Keratinocyte (primary cell): ENCODE measurements at regions not wholly inside any gene's neighbourhood (a gene's known extent, or its start where the extent isn't known, plus 50 kb on each side); places are given as distances from the start of the nearest gene placed in this dataset.

Experiments used
- DNase-seq: peaks from one replicate; pipeline ENCODE4 v3.0.0-alpha.2; 2011; ENCODE audit warnings: low read depth, missing footprints, low spot score
- FAIRE-seq: peaks from 2 replicates; lab custom pipeline; 2011; peaks lifted over from hg19 to GRCh38; lab: Jason Lieb, UNC
- H2AFZ ChIP-seq: 2 replicates; pipeline ENCODE4 v1.6.0; 2012; ENCODE audit warnings: low read length, control low read depth, inconsistent platforms; ENCODE audit not compliant: control insufficient read depth
- H3K27ac ChIP-seq: 2 replicates; pipeline ENCODE4 v1.5.1; 2011; ENCODE audit warnings: low read length; ENCODE audit not compliant: control insufficient read depth, insufficient read depth
- H3K27me3 ChIP-seq: 3 replicates; pipeline ENCODE4 v1.6.0; 2011; ENCODE audit warnings: low read length; ENCODE audit not compliant: control insufficient read depth, insufficient read depth; ENCODE audit errors: extremely low read depth
- H3K36me3 ChIP-seq, 2 experiments: 2 replicates in 1 of 2; 3 replicates in 1 of 2; pipeline ENCODE4 v1.5.1; 2011; ENCODE audit warnings: low read length in 2 of 2, mild to moderate bottlenecking in 1 of 2; ENCODE audit not compliant: control insufficient read depth in 2 of 2, insufficient read depth in 2 of 2; ENCODE audit errors: extremely low read depth in 1 of 2
- H3K4me1 ChIP-seq: 3 replicates; pipeline ENCODE4 v1.5.1; 2011; ENCODE audit warnings: low read length; ENCODE audit not compliant: control insufficient read depth, insufficient read depth; ENCODE audit errors: extremely low read depth
- H3K4me2 ChIP-seq: 3 replicates; pipeline ENCODE4 v1.6.0; 2011; ENCODE audit warnings: low read depth, low read length; ENCODE audit not compliant: control insufficient read depth, insufficient read depth; ENCODE audit errors: extremely low read depth
- H3K4me3 ChIP-seq, 3 experiments: fragments of 200-600 bp in 1 of 3; sonication (generic) in 1 of 3; 2 replicates in 2 of 3; 3 replicates in 1 of 3; pipeline ENCODE4 v1.5.1; 2011 to 2016; ENCODE audit warnings: low read length in 3 of 3, mild to moderate bottlenecking in 3 of 3, control low read depth in 2 of 3, inconsistent platforms in 1 of 3, low read depth in 1 of 3, mixed read lengths in 1 of 3, mixed run types in 1 of 3, moderate library complexity in 1 of 3; ENCODE audit not compliant: control insufficient read depth in 2 of 3, insufficient read depth in 2 of 3; ENCODE audit errors: extremely low read depth in 1 of 3
- H3K79me2 ChIP-seq: 2 replicates; pipeline ENCODE4 v1.6.0; 2012; ENCODE audit warnings: low read length; ENCODE audit not compliant: control insufficient read depth, insufficient read depth
- H3K9ac ChIP-seq: 3 replicates; pipeline ENCODE4 v1.6.0; 2011; ENCODE audit warnings: low read length; ENCODE audit not compliant: control insufficient read depth, insufficient read depth; ENCODE audit errors: extremely low read depth
- H3K9me1 ChIP-seq: 3 replicates; pipeline ENCODE4 v1.6.0; 2011; ENCODE audit warnings: low read length; ENCODE audit not compliant: control insufficient read depth, insufficient read depth; ENCODE audit errors: extremely low read depth
- H3K9me3 ChIP-seq: 2 replicates; pipeline ENCODE4 v1.5.1; 2012; ENCODE audit warnings: low read depth, low read length; ENCODE audit not compliant: control insufficient read depth
- H4K20me1 ChIP-seq: 3 replicates; pipeline ENCODE4 v1.6.0; 2011; ENCODE audit warnings: low read length; ENCODE audit not compliant: control insufficient read depth, insufficient read depth; ENCODE audit errors: extremely low read depth
- EZH2 ChIP-seq: IDR thresholded peaks from one replicate; pipeline ENCODE4 v1.6.1; 2012; ENCODE audit warnings: inconsistent platforms, mild to moderate bottlenecking, low read length, moderate library complexity
- dilution Hi-C: fragments of 300-500 bp; cut with MboI; formaldehyde crosslinking; loops from one replicate; pipeline ENCODE4 v1.7.0; 2020; ENCODE audit warnings: low sequenced_read_pairs; ENCODE audit not compliant: extremely low pct_ligation_motif_present
- TF ChIP-seq, protein P1 (sequence below), 3 experiments: IDR thresholded peaks in 1 of 3; conservative IDR thresholded peaks in 1 of 3; optimal IDR thresholded peaks in 1 of 3; 2 replicates in 2 of 3; 3 replicates in 1 of 3; pipeline versions ENCODE3 to v1.5.1; 2011; ENCODE audit warnings: low read length in 3 of 3, mild to moderate bottlenecking in 3 of 3, moderate library complexity in 2 of 3, control low read depth in 1 of 3, inconsistent platforms in 1 of 3; ENCODE audit not compliant: insufficient read depth in 2 of 3; ENCODE audit errors: extremely low read depth in 1 of 3

DNA sequence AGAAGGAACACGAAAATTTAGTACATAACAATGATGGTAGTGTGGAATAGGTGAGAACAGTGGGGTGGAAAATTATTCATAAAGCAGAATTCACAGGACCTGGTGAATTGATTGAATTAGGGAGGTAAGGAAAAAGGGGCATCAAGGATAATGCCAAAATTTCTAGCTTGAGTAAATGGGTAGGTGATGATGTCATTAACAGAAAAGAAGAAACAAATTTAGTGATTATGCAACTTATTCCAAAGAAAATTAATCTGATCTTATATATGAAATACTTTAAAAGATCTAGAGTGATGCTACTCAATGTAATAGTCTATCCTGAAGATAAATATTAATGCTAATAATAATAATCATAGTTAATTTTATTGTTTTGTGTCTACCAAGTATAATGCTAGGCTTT, 544.6 kb upstream of the LMCD1 start:
- dilution Hi-C loops, result no loop called here
- no peaks in the 10 kb centered on the region for H3K9me3 ChIP-seq
- no peak overlapping the region for H3K27ac ChIP-seq
- no peaks in the 10 kb centered on the region for H3K4me1 ChIP-seq
- H3K36me3 ChIP-seq, result no peaks in the 10 kb centered on the region
- no peak overlapping the region for H3K4me2 ChIP-seq
- no peaks in the 10 kb centered on the region for H3K27me3 ChIP-seq
- no peaks in the 10 kb centered on the region for H3K79me2 ChIP-seq
- no peaks in the 10 kb centered on the region for H3K9me1 ChIP-seq
- FAIRE-seq (no peak), DNase-seq (no peak)
- no peak overlapping the region for H3K4me3 ChIP-seq
- no peak for TF ChIP-seq EZH2
- no peak overlapping the region for H3K9ac ChIP-seq
- no peaks in the 10 kb centered on the region for H4K20me1 ChIP-seq
- H2AFZ ChIP-seq, result no peak overlapping the region

DNA sequence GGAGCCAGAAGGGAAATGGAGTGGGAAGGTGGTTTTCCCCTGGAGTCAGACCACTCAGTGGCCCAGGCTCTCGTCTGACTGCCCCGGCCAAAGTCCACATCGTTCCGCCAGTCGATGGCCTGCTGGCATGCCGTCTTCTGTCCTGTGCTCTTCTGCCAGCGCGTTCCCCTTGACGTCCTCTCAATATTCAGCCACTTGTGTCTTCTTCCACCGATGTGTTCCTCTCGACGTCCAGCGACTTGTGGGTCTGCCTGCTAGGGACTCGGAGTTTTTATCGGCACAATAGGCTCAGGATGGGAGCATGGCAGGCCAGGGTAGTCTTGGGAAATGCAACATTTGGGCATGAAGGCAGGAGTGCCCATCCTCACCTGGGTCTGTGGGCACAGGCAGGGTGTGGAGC, 542.5 kb upstream of the LMCD1 start:
- Histone ChIP-seq H3K4me3 (no peak overlapping the region), H3K9me1 (no peaks in the 10 kb centered on the region), H3K9me3 (no peaks in the 10 kb centered on the region), H3K27ac (no peak overlapping the region), H3K36me3 (no peaks in the 10 kb centered on the region), H3K4me1 (no peaks in the 10 kb centered on the region), H4K20me1 (no peaks in the 10 kb centered on the region), H3K4me2 (no peak overlapping the region), H3K27me3 (no peaks in the 10 kb centered on the region), H2AFZ (no peak overlapping the region), H3K79me2 (no peaks in the 10 kb centered on the region), H3K9ac (no peak overlapping the region)
- no peak for TF ChIP-seq EZH2
- DNase-seq, result no peak
- no peak for FAIRE-seq
- dilution Hi-C loops, result no loop called here

DNA sequence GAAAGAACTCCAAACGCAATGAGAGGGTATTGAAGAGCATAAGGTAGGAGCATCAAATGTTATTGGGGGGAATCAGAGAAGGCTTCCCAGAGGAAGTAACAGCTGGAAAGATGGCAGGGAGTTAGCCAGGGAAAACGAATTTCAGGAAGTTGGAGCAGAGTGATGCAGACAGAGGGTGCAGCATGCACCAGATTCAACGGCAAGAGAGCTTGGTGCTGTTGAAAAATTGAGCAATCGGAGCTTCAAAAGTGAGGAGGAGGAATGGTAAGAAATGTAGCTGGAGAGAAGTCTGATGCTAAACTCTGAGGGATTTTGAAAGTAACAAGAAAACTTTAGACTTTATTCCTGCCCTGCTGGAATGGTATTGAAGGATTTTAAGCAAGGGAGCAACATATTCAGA, 541.0 kb upstream of the LMCD1 start:
- dilution Hi-C loops, result no loop called here
- Histone ChIP-seq H3K27me3 (no peaks in the 10 kb centered on the region), H3K27ac (no peak overlapping the region), H3K4me3 (no peak overlapping the region), H3K4me2 (no peak overlapping the region), H3K36me3 (no peaks in the 10 kb centered on the region), H4K20me1 (no peaks in the 10 kb centered on the region), H2AFZ (no peak overlapping the region), H3K9me1 (no peaks in the 10 kb centered on the region), H3K9me3 (no peaks in the 10 kb centered on the region), H3K79me2 (no peaks in the 10 kb centered on the region), H3K4me1 (no peaks in the 10 kb centered on the region), H3K9ac (no peak overlapping the region)
- DNase-seq (no peak), FAIRE-seq (no peak)
- TF ChIP-seq EZH2, result no peak
- TF ChIP-seq, protein P1, sequence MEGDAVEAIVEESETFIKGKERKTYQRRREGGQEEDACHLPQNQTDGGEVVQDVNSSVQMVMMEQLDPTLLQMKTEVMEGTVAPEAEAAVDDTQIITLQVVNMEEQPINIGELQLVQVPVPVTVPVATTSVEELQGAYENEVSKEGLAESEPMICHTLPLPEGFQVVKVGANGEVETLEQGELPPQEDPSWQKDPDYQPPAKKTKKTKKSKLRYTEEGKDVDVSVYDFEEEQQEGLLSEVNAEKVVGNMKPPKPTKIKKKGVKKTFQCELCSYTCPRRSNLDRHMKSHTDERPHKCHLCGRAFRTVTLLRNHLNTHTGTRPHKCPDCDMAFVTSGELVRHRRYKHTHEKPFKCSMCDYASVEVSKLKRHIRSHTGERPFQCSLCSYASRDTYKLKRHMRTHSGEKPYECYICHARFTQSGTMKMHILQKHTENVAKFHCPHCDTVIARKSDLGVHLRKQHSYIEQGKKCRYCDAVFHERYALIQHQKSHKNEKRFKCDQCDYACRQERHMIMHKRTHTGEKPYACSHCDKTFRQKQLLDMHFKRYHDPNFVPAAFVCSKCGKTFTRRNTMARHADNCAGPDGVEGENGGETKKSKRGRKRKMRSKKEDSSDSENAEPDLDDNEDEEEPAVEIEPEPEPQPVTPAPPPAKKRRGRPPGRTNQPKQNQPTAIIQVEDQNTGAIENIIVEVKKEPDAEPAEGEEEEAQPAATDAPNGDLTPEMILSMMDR (optimal IDR thresholded peaks at IDR 0.05 in 1 of 3, IDR thresholded peaks at IDR 0.05 in 1 of 3, conservative IDR thresholded peaks at IDR 0.05 in 1 of 3; ENCODE audit: extremely low read depth in 1 of 3, insufficient read depth in 2 of 3, low read length in 3 of 3), result no peak
